AG10803 (cell line): ENCODE measurements at regions not wholly inside any gene's neighbourhood (a gene's known extent, or its start where the extent isn't known, plus 50 kb on each side); places are given as distances from the start of the nearest gene placed in this dataset.

Source experiments
- DNase-seq: peaks from one replicate; pipeline ENCODE4 v3.0.0; 2010; ENCODE audit warnings: low read depth
- H3K4me3 ChIP-seq: 2 replicates; pipeline ENCODE4 v1.5.1; 2011; ENCODE audit warnings: mild to moderate bottlenecking, low read length, control low read depth
- TF ChIP-seq, protein P1 (sequence below): conservative IDR thresholded peaks from 2 replicates; pipeline ENCODE4 v1.5.1; 2011; ENCODE audit warnings: mild to moderate bottlenecking, low read length, control low read depth, inconsistent platforms

GRCh38 chr18:27838225-27838624 is 338.7 kb downstream of the CDH2 start:
- DNase-seq, result no peak
- TF ChIP-seq, protein P1, sequence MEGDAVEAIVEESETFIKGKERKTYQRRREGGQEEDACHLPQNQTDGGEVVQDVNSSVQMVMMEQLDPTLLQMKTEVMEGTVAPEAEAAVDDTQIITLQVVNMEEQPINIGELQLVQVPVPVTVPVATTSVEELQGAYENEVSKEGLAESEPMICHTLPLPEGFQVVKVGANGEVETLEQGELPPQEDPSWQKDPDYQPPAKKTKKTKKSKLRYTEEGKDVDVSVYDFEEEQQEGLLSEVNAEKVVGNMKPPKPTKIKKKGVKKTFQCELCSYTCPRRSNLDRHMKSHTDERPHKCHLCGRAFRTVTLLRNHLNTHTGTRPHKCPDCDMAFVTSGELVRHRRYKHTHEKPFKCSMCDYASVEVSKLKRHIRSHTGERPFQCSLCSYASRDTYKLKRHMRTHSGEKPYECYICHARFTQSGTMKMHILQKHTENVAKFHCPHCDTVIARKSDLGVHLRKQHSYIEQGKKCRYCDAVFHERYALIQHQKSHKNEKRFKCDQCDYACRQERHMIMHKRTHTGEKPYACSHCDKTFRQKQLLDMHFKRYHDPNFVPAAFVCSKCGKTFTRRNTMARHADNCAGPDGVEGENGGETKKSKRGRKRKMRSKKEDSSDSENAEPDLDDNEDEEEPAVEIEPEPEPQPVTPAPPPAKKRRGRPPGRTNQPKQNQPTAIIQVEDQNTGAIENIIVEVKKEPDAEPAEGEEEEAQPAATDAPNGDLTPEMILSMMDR, result no peak
- no peak overlapping the region for H3K4me3 ChIP-seq

GRCh38 chr18:27826101-27826500 is 350.8 kb downstream of the CDH2 start:
- DNase-seq, result no peak
- no peak overlapping the region for H3K4me3 ChIP-seq
- TF ChIP-seq, protein P1, result no peak

GRCh38 chr18:27825689-27826088 is 351.2 kb downstream of the CDH2 start:
- DNase-seq, result no peak
- TF ChIP-seq, protein P1, result no peak
- no peak overlapping the region for H3K4me3 ChIP-seq

- H3K4me3 ChIP-seq, result no peak overlapping the region
- no peak for DNase-seq
- TF ChIP-seq, protein P1, result no peak
These were observed 351.9 kb downstream of the CDH2 start for GRCh38 chr18:27824841-27825681.

DNA sequence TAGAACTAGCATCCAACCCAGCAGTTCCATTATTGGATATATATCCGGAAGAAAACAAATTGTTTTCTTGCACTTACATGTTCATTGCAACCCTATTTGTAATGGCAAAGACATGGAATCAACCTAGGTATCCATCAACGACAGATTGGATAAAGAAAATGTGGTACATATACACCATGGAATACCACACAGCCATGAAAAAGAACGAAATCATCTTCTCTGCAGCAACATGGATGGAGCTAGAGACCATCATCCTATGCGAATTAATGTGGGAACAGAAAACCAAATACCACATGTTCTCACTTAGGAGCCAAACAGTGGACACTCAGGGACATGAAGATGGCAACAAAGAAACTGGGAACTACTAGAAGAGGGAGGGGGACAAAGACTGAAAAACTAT is 352.7 kb downstream of the CDH2 start:
- no peak for DNase-seq
- TF ChIP-seq, protein P1, result no peak
- H3K4me3 ChIP-seq, result no peak overlapping the region

DNA sequence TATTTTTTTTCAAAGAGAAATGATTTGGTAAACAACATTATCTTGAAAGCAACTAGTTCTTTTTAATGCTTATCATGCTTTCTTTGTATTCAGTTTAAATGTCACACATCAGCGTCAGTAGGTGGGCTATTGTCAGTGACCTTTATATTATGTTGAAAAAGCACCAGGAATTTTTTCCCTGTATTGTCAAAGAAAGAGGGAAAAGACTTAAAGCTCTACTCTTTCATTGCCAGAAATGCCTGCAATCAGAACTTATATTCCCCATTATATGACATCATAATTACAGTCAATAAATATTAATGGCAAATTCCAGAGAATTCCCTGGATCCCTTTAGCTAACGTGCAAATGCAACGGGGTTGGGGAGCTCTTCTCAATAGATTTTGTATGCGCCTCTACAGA is 353.9 kb downstream of the CDH2 start:
- TF ChIP-seq, protein P1, result no peak
- DNase-seq, result no peak
- no peak overlapping the region for H3K4me3 ChIP-seq

DNA sequence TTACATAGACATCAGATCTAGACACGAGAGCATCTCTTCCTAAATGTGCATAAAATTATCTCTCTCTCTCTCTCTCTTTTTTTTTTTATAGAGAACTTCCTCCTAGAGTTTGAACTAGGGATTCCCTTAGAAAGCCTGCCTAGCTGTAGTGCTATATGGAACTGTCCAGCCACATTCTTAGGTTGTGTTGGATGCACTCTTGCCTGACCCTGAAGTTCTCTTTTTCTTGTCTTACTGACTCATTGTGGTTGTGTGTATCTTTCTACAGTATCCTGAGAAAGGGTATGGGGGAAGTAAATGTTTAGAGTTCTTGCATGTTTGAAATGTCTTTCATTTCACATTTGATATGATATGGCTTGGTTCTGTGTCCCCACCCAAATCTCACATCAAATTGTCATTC is 368.2 kb downstream of the CDH2 start:
- TF ChIP-seq, protein P1, result no peak
- DNase-seq, result no peak
- no peak overlapping the region for H3K4me3 ChIP-seq
